HepG2 (cell line): ENCODE measurements at regions not wholly inside any gene's neighbourhood (a gene's known extent, or its start where the extent isn't known, plus 50 kb on each side); places are given as distances from the start of the nearest gene placed in this dataset.

Experiments used
- ATAC-seq: fragments of 200-7000 bp; cut with Tn5 transposase; 3 replicates; pipeline ENCODE4 v1.9.1; 2020; ENCODE audit warnings: mild to moderate bottlenecking, moderate library complexity
- BruUV-seq: library from RNA; stranded (reverse); fragments of 400-500 nt; replicated peaks from 2 replicates; lab custom pipeline; 2021; lab: Mats Ljungman, UMichigan
- CTCF ChIA-PET: fragments of 300-600 bp; formaldehyde crosslinking; extraction: SDS; loops from one replicate; lab custom pipeline; 2021; ENCODE audit warnings: low total read pairs, inconsistent platforms, low intra/inter-chr PET ratio; lab: Yijun Ruan, JAX
- POLR2A ChIA-PET: fragments of 350-600 bp; sonication (Branson Sonifier 250); formaldehyde crosslinking; loops from one replicate; lab custom pipeline; 2020; ENCODE audit warnings: antibody characterized with exemption, inconsistent platforms; lab: Yijun Ruan, JAX
- DNase-seq: peaks from one replicate; pipeline ENCODE4 v3.0.0-alpha.2; 2015; ENCODE audit warnings: low spot score
- FAIRE-seq: peaks from 3 replicates; lab custom pipeline; 2011; peaks lifted over from hg19 to GRCh38; lab: Jason Lieb, UNC
- H2AFZ ChIP-seq: one replicate; pipeline ENCODE4 v1.6.1; 2011; ENCODE audit warnings: low read length, inconsistent platforms
- H3K27ac ChIP-seq: fragments of 300-600 bp; 3 replicates; pipeline ENCODE4 v1.8.0; 2011; ENCODE audit warnings: mixed run types, mild to moderate bottlenecking, mixed read lengths, low read length, inconsistent platforms; ENCODE audit not compliant: insufficient read depth; ENCODE audit errors: extremely low read length
- H3K27me3 ChIP-seq, 2 experiments: fragments of 200-600 bp in 1 of 2; 2 replicates in 1 of 2; 3 replicates in 1 of 2; pipeline versions ENCODE4 v1.6.0 to v1.8.0; 2011; ENCODE audit warnings: low read length in 2 of 2, mild to moderate bottlenecking in 2 of 2, moderate library complexity in 2 of 2, inconsistent platforms in 1 of 2; ENCODE audit not compliant: insufficient read depth in 2 of 2, control insufficient read depth in 1 of 2
- H3K36me3 ChIP-seq, 2 experiments: fragments of 200-600 bp in 1 of 2; replicated peaks in 1 of 2; 2 replicates in 1 of 2; 3 replicates in 1 of 2; pipeline versions ENCODE4 v1.5.1 to v1.8.0; 2011; ENCODE audit warnings: low read length in 2 of 2, inconsistent platforms in 1 of 2; ENCODE audit not compliant: insufficient read depth in 2 of 2, control insufficient read depth in 1 of 2
- H3K4me1 ChIP-seq: 2 replicates; pipeline ENCODE4 v1.5.1; 2012; ENCODE audit warnings: low read length, inconsistent platforms; ENCODE audit not compliant: insufficient read depth
- H3K4me2 ChIP-seq: 2 replicates; pipeline ENCODE4 v1.6.0; 2011; ENCODE audit warnings: low read depth, low read length, inconsistent platforms
- H3K4me3 ChIP-seq, 3 experiments: fragments of 200-600 bp in 1 of 3; sonication (generic), shearing (Covaris generic) in 1 of 3; replicated peaks in 1 of 3; 2 replicates each; pipeline ENCODE4 v1.5.1; 2011 to 2016; ENCODE audit warnings: low read length in 3 of 3, inconsistent platforms in 2 of 3, low read depth in 2 of 3, mild to moderate bottlenecking in 2 of 3, control low read depth in 1 of 3, mixed read lengths in 1 of 3; ENCODE audit not compliant: insufficient read depth in 1 of 3
- H3K79me2 ChIP-seq: one replicate; pipeline ENCODE4 v1.6.1; 2011; ENCODE audit warnings: low read length, inconsistent platforms; ENCODE audit not compliant: insufficient read depth
- H3K9ac ChIP-seq: 2 replicates; pipeline ENCODE4 v1.6.0; 2011; ENCODE audit warnings: mild to moderate bottlenecking, low read depth, low read length, inconsistent platforms; ENCODE audit not compliant: insufficient read depth
- H3K9me3 ChIP-seq: 2 replicates; pipeline ENCODE4 v1.5.1; 2012; ENCODE audit warnings: mild to moderate bottlenecking, low read length
- H4K20me1 ChIP-seq: 2 replicates; pipeline ENCODE4 v1.6.0; 2011; ENCODE audit warnings: inconsistent platforms, mild to moderate bottlenecking, low read length, moderate library complexity; ENCODE audit not compliant: insufficient read depth
- ZNF773 ChIP-seq: sonication (generic); formaldehyde crosslinking; IDR thresholded peaks from 2 replicates; pipeline ENCODE4 v1.4.0; 2020; ENCODE audit warnings: missing genetic modification reagents, borderline replicate concordance
- WGBS: methylation state at CpG from one replicate; pipeline ENCODE4 v1.1.6; 2017; ENCODE audit warnings: low lambda C conversion rate; 5-methylcytosine and 5-hydroxymethylcytosine counted together
- in situ Hi-C: cut with HindIII; loops from 2 replicates; pipeline ENCODE4 v1.10.0; 2017; ENCODE audit warnings: low pct_unique_long_range_greater_than_20kb; ENCODE audit not compliant: extremely low pct_ligation_motif_present
- intact Hi-C: fragments of 100-400 bp; cut with micrococcal nuclease; formaldehyde crosslinking; loops from one replicate; pipeline ENCODE4 v1.10.0; 2022; ENCODE audit not compliant: unreplicated experiment
- TF ChIP-seq, protein P1 (sequence below): sonication (generic); formaldehyde crosslinking; IDR thresholded peaks from one replicate; pipeline ENCODE4 v1.5.1; 2020; ENCODE audit warnings: mild to moderate bottlenecking, missing genetic modification reagents; ENCODE audit errors: not compliant biosample characterization

DNA sequence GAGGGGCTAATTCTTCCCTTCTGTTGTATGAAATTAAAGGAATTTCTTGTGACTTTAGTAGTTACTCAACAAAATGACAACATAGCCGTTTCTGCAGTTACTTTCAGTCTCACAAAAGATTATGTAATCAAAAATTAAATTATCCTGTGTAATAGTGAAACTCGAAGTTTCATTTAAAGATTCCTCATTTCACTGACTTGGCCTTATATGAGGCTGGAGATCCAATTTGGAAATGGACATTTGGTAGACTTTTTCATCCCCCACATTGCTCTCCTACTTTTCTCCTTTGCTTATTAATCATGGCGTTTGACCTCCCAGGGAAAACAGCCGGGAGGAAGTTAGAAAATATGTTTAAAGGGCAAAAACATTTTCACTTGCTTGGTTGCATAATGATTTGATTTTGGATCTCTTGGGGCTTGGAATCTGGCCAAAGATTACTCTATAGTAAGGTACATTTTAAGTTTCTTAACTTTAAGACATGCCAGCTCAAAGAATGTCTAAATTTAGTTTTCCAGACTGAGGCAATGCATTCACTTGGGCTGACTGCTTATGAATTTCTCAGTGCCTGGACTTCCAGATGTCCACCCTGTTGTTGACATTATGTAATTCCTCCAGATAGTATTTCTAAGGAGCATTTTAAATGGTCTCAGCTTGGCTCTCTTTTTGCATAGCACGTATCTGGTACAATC is 1364.9 kb upstream of the MIR17HG start:
- CTCF ChIA-PET, result no interaction called here

More for the DNA sequence above, 1364.9 kb upstream of the MIR17HG start:
- no peak for DNase-seq
- Histone ChIP-seq H3K4me3 (no peak overlapping the region), H3K9ac (no peak overlapping the region), H3K4me1 (no peaks in the 10 kb centered on the region), H3K79me2 (no peaks in the 10 kb centered on the region), H3K9me3 (0 out of 2 replicates have a peak, but pooled peaks cover 7% of the 10 kb centered on the region), H3K36me3 (no peaks in the 10 kb centered on the region), H3K4me2 (no peak overlapping the region), H4K20me1 (no peaks in the 10 kb centered on the region), H3K27me3 (no peaks in the 10 kb centered on the region), H3K27ac (no peak overlapping the region), H2AFZ (no peak overlapping the region)
- TF ChIP-seq, protein P1, sequence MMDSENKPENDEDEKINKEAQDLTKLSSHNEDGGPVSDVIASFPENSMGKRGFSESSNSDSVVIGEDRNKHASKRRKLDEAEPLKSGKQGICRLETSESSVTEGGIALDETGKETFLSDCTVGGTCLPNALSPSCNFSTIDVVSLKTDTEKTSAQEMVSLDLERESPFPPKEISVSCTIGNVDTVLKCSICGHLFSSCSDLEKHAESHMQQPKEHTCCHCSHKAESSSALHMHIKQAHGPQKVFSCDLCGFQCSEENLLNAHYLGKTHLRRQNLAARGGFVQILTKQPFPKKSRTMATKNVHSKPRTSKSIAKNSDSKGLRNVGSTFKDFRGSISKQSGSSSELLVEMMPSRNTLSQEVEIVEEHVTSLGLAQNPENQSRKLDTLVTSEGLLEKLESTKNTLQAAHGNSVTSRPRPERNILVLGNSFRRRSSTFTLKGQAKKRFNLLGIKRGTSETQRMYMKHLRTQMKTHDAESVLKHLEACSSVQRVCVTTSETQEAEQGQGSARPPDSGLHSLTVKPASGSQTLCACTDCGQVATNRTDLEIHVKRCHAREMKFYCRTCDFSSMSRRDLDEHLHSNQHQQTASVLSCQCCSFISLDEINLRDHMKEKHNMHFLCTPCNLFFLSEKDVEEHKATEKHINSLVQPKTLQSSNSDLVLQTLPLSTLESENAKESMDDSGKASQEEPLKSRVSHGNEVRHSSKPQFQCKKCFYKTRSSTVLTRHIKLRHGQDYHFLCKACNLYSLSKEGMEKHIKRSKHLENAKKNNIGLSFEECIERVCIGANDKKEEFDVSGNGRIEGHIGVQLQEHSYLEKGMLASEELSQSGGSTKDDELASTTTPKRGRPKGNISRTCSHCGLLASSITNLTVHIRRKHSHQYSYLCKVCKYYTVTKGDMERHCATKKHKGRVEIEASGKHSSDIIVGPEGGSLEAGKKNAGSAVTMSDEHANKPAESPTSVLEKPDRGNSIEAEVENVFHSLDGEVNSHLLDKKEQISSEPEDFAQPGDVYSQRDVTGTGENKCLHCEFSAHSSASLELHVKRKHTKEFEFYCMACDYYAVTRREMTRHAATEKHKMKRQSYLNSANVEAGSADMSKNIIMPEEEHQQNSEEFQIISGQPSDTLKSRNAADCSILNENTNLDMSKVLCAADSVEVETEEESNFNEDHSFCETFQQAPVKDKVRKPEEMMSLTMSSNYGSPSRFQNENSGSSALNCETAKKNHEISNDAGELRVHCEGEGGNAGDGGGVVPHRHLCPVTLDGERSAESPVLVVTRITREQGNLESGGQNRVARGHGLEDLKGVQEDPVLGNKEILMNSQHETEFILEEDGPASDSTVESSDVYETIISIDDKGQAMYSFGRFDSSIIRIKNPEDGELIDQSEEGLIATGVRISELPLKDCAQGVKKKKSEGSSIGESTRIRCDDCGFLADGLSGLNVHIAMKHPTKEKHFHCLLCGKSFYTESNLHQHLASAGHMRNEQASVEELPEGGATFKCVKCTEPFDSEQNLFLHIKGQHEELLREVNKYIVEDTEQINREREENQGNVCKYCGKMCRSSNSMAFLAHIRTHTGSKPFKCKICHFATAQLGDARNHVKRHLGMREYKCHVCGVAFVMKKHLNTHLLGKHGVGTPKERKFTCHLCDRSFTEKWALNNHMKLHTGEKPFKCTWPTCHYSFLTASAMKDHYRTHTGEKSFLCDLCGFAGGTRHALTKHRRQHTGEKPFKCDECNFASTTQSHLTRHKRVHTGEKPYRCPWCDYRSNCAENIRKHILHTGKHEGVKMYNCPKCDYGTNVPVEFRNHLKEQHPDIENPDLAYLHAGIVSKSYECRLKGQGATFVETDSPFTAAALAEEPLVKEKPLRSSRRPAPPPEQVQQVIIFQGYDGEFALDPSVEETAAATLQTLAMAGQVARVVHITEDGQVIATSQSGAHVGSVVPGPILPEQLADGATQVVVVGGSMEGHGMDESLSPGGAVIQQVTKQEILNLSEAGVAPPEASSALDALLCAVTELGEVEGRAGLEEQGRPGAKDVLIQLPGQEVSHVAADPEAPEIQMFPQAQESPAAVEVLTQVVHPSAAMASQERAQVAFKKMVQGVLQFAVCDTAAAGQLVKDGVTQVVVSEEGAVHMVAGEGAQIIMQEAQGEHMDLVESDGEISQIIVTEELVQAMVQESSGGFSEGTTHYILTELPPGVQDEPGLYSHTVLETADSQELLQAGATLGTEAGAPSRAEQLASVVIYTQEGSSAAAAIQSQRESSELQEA (CRISPR knock-in tag), result no peak
- no peak for TF ChIP-seq ZNF773 (CRISPR knock-in tag)
- WGBS, result 5% methylated on average over 5 of the region's 5 CpGs
- intact Hi-C loops, result no loop called here
- in situ Hi-C loops, result no loop called here
- no peak for ATAC-seq
- POLR2A ChIA-PET, result no interaction called here
- BruUV-seq, result no TSS peak
- no peak for FAIRE-seq
